SK-N-SH treated with all-trans-retinoic acid at 6 μM for 48 hours (cell line): ENCODE measurements at regions not wholly inside any gene's neighbourhood (a gene's known extent, or its start where the extent isn't known, plus 50 kb on each side); places are given as distances from the start of the nearest gene placed in this dataset.

ENCODE experiments used
- ATAC-seq: fragments of 200-7000 bp; cut with Tn5 transposase; 3 replicates; pipeline ENCODE4 v1.9.1; 2020; ENCODE audit warnings: mild to moderate bottlenecking, moderate library complexity
- ARNTL ChIP-seq: fragments of 450-650 bp; formaldehyde crosslinking; IDR thresholded peaks from 2 replicates; pipeline ENCODE4 v1.5.0; 2020; ENCODE audit warnings: low read depth, mild to moderate bottlenecking, moderate library complexity, borderline replicate concordance
- BACH2 ChIP-seq: fragments of 250-450 bp; sonication (Bioruptor Pico); IDR thresholded peaks from 2 replicates; pipeline ENCODE4 v1.9.0; 2021; ENCODE audit warnings: mild to moderate bottlenecking, borderline replicate concordance
- CSDC2 ChIP-seq: fragments of 250-450 bp; sonication (Bioruptor Pico); IDR thresholded peaks from 2 replicates; pipeline ENCODE4 v1.5.0; 2020; ENCODE audit warnings: mild to moderate bottlenecking, moderate library complexity
- GLIS3 ChIP-seq: fragments of 250-450 bp; sonication (Bioruptor Pico); IDR thresholded peaks from 2 replicates; pipeline ENCODE4 v1.5.0; 2020; ENCODE audit warnings: mild to moderate bottlenecking, moderate library complexity
- ISL1 ChIP-seq: fragments of 250-450 bp; sonication (Bioruptor Pico); IDR thresholded peaks from 2 replicates; pipeline ENCODE4 v2.1.2; 2022; ENCODE audit warnings: mild to moderate bottlenecking, moderate library complexity
- OSR1 ChIP-seq: fragments of 250-450 bp; sonication (Bioruptor Pico); IDR thresholded peaks from 2 replicates; pipeline ENCODE4 v1.8.0; 2022; ENCODE audit warnings: moderate library complexity, mild to moderate bottlenecking, inconsistent platforms
- PPARA ChIP-seq: fragments of 250-450 bp; sonication (Bioruptor Pico); IDR thresholded peaks from 2 replicates; pipeline ENCODE4 v1.5.0; 2020; ENCODE audit warnings: mild to moderate bottlenecking, borderline replicate concordance
- RARB ChIP-seq: fragments of 250-450 bp; sonication (Bioruptor Pico); IDR thresholded peaks from 2 replicates; pipeline ENCODE4 v1.8.0; 2021; ENCODE audit warnings: mild to moderate bottlenecking, moderate library complexity
- SNAI2 ChIP-seq: fragments of 250-450 bp; sonication (Bioruptor Pico); IDR thresholded peaks from 2 replicates; pipeline ENCODE4 v1.5.0; 2020; ENCODE audit warnings: mild to moderate bottlenecking, moderate library complexity
- TCF4 ChIP-seq: fragments of 250-450 bp; sonication (Bioruptor Pico); IDR thresholded peaks from 2 replicates; pipeline ENCODE4 v1.8.0; 2021; ENCODE audit warnings: mild to moderate bottlenecking, moderate library complexity, borderline replicate concordance
- TOX ChIP-seq: fragments of 250-450 bp; sonication (Bioruptor Pico); IDR thresholded peaks from 2 replicates; pipeline ENCODE4 v1.8.0; 2021; ENCODE audit warnings: mild to moderate bottlenecking, moderate library complexity, borderline replicate concordance
- ZC3H10 ChIP-seq: fragments of 250-450 bp; sonication (Bioruptor Pico); IDR thresholded peaks from 2 replicates; pipeline ENCODE4 v1.5.1; 2021; ENCODE audit warnings: mild to moderate bottlenecking, moderate library complexity
- ZFP3 ChIP-seq: fragments of 250-450 bp; sonication (Bioruptor Pico); IDR thresholded peaks from 2 replicates; pipeline ENCODE4 v1.5.0; 2020; ENCODE audit warnings: mild to moderate bottlenecking, moderate library complexity
- ZFP30 ChIP-seq: fragments of 450-650 bp; formaldehyde crosslinking; IDR thresholded peaks from 2 replicates; pipeline ENCODE4 v1.5.0; 2022; ENCODE audit warnings: mild to moderate bottlenecking, moderate library complexity
- ZNF565 ChIP-seq: fragments of 450-650 bp; formaldehyde crosslinking; conservative IDR thresholded peaks from 2 replicates; pipeline ENCODE4 v1.5.0; 2020; ENCODE audit warnings: low read depth, mild to moderate bottlenecking, moderate library complexity
- ZNF70 ChIP-seq: fragments of 450-650 bp; formaldehyde crosslinking; IDR thresholded peaks from 2 replicates; pipeline ENCODE4 v1.5.0; 2020; ENCODE audit warnings: mild to moderate bottlenecking, moderate library complexity
- ZNF8 ChIP-seq: fragments of 450-650 bp; formaldehyde crosslinking; IDR thresholded peaks from 2 replicates; pipeline ENCODE4 v1.5.0; 2020; ENCODE audit warnings: mild to moderate bottlenecking, moderate library complexity
- TF ChIP-seq, protein P1 (sequence below): fragments of 250-450 bp; sonication (Bioruptor Pico); IDR thresholded peaks from 2 replicates; pipeline ENCODE4 v1.5.1; 2021; ENCODE audit warnings: mild to moderate bottlenecking, moderate library complexity
- TF ChIP-seq, protein P2 (sequence below): fragments of 250-450 bp; sonication (Bioruptor Pico); IDR thresholded peaks from 2 replicates; pipeline ENCODE4 v1.5.1; 2020; ENCODE audit warnings: low read depth, mild to moderate bottlenecking, moderate library complexity
- TF ChIP-seq, protein P3 (sequence below): fragments of 250-450 bp; sonication (Bioruptor Pico); IDR thresholded peaks from 2 replicates; pipeline ENCODE4 v1.8.0; 2020; ENCODE audit warnings: mild to moderate bottlenecking, moderate library complexity, borderline replicate concordance

DNA sequence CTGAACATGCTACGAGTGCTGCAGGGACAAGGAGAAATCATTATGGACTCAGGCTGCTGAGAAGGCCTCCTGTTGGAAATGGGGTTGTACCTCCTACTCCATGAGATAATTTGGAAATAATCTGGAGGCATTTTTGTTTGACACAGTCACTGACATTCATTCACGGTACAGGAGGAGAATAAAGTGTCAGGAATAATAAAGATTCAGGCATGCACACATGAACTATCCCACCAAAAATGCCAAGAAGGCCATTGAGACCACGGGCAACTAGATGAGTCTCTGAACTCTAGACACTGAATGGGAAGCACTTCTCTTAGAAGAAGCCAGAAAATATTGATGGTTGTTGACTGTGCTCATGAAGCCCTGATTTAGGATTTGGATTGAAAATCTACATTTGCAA lies 220.9 kb upstream of the HABP2 start:
- no peak for ATAC-seq
- TF ChIP-seq, protein P1, sequence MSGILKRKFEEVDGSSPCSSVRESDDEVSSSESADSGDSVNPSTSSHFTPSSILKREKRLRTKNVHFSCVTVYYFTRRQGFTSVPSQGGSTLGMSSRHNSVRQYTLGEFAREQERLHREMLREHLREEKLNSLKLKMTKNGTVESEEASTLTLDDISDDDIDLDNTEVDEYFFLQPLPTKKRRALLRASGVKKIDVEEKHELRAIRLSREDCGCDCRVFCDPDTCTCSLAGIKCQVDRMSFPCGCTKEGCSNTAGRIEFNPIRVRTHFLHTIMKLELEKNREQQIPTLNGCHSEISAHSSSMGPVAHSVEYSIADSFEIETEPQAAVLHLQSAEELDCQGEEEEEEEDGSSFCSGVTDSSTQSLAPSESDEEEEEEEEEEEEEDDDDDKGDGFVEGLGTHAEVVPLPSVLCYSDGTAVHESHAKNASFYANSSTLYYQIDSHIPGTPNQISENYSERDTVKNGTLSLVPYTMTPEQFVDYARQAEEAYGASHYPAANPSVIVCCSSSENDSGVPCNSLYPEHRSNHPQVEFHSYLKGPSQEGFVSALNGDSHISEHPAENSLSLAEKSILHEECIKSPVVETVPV (CRISPR knock-in tag): no peak
- no peak for TF ChIP-seq ISL1 (CRISPR knock-in tag)
- no peak for TF ChIP-seq ZNF8 (CRISPR knock-in tag)
- TF ChIP-seq, protein P2, sequence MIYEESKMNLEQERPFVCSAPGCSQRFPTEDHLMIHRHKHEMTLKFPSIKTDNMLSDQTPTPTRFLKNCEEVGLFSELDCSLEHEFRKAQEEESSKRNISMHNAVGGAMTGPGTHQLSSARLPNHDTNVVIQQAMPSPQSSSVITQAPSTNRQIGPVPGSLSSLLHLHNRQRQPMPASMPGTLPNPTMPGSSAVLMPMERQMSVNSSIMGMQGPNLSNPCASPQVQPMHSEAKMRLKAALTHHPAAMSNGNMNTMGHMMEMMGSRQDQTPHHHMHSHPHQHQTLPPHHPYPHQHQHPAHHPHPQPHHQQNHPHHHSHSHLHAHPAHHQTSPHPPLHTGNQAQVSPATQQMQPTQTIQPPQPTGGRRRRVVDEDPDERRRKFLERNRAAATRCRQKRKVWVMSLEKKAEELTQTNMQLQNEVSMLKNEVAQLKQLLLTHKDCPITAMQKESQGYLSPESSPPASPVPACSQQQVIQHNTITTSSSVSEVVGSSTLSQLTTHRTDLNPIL (CRISPR knock-in tag): no peak
- TF ChIP-seq RARB (CRISPR knock-in tag): no peak
- no peak for TF ChIP-seq TCF4 (CRISPR knock-in tag)
- TF ChIP-seq CSDC2 (CRISPR knock-in tag): no peak
- no peak for TF ChIP-seq GLIS3
- TF ChIP-seq ZC3H10: no peak
- TF ChIP-seq SNAI2 (CRISPR knock-in tag): no peak
- TF ChIP-seq ZFP3 (CRISPR knock-in tag): no peak
- TF ChIP-seq, protein P3, sequence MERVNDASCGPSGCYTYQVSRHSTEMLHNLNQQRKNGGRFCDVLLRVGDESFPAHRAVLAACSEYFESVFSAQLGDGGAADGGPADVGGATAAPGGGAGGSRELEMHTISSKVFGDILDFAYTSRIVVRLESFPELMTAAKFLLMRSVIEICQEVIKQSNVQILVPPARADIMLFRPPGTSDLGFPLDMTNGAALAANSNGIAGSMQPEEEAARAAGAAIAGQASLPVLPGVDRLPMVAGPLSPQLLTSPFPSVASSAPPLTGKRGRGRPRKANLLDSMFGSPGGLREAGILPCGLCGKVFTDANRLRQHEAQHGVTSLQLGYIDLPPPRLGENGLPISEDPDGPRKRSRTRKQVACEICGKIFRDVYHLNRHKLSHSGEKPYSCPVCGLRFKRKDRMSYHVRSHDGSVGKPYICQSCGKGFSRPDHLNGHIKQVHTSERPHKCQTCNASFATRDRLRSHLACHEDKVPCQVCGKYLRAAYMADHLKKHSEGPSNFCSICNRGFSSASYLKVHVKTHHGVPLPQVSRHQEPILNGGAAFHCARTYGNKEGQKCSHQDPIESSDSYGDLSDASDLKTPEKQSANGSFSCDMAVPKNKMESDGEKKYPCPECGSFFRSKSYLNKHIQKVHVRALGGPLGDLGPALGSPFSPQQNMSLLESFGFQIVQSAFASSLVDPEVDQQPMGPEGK (CRISPR knock-in tag): no peak
- TF ChIP-seq BACH2: no peak
- TF ChIP-seq ZNF70 (CRISPR knock-in tag): no peak
- TF ChIP-seq ZFP30 (CRISPR knock-in tag): no peak
- no peak for TF ChIP-seq ARNTL (CRISPR knock-in tag)
- TF ChIP-seq TOX (CRISPR knock-in tag): no peak
- no peak for TF ChIP-seq ZNF565 (CRISPR knock-in tag)

DNA sequence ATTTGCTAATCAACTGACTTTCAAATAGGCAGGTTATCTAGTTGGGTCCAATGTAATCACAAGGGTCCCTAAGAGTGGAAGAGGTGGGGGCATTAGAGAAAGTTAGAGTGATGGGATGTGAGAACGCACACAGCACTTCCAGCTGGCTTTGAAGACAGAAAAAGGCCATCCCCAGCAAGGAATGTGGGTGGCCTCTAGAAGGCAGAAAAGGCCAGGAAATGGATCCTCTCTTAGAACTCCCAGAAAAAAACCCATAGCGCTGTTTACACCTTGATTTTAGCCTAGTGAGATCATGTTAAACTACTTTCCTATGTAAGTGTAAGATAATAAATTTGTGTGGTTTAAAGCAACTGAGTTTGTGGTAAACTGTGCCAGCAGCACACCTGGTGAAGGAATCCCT lies 219.5 kb upstream of the HABP2 start:
- no peak for ATAC-seq
- TF ChIP-seq, protein P2 (CRISPR knock-in tag): no peak
- TF ChIP-seq CSDC2 (CRISPR knock-in tag): no peak
- no peak for TF ChIP-seq PPARA (CRISPR knock-in tag)
- TF ChIP-seq ZC3H10: no peak
- TF ChIP-seq BACH2: no peak
- TF ChIP-seq, protein P1 (CRISPR knock-in tag): no peak
- TF ChIP-seq ZFP30 (CRISPR knock-in tag): no peak
- TF ChIP-seq TCF4 (CRISPR knock-in tag): no peak
- no peak for TF ChIP-seq OSR1 (CRISPR knock-in tag)
- TF ChIP-seq SNAI2 (CRISPR knock-in tag): no peak
- no peak for TF ChIP-seq ZNF565 (CRISPR knock-in tag)
- TF ChIP-seq ARNTL (CRISPR knock-in tag): no peak
- no peak for TF ChIP-seq ZNF70 (CRISPR knock-in tag)
- no peak for TF ChIP-seq RARB (CRISPR knock-in tag)
- TF ChIP-seq ZNF8 (CRISPR knock-in tag): no peak
- TF ChIP-seq, all 23 proteins: peak for 0

DNA sequence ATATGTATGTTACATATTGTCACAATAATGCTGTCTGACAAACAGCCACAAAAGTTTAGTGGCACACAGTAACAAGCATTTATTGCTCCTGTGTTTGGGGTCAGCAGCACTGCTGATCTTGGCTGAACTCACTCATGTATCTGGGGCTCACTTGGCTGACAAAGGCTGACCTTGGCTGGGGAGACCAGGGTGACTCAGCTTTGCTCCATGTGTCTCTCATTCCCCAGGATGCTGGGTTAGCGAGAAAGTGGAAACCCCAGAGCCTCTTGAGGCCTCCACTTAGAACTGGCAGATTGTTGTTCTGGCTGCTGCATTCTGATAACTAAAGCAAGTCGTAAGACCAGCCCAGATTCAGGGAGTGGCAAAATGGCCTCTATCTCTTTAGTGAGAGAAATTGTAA lies 217.3 kb upstream of the HABP2 start:
- peak; percentile 36; the same call in 2 of the 3 replicates for ATAC-seq
- TF ChIP-seq, protein P2 (CRISPR knock-in tag): no peak
- TF ChIP-seq CSDC2 (CRISPR knock-in tag) (no peak), ISL1 (CRISPR knock-in tag) (no peak), TOX (CRISPR knock-in tag) (no peak), ARNTL (CRISPR knock-in tag) (no peak)
- TF ChIP-seq, protein P3 (CRISPR knock-in tag): no peak
